ENCODE measurements at regions not wholly inside any gene's neighbourhood (a gene's known extent, or its start where the extent isn't known, plus 50 kb on each side); places are given as distances from the start of the nearest gene placed in this dataset.
A peak's percentile ranks its signal among the peaks of the same experiment; 100 is the strongest.

GRCh38 chr9:135328485-135329417 is 150.8 kb upstream of the PPP1R26 start:
- peak; percentile 53 for DNase-seq

GRCh38 chr9:135329571-135330306 is 149.8 kb upstream of the PPP1R26 start:
- peak; percentile 53 for DNase-seq

DNA sequence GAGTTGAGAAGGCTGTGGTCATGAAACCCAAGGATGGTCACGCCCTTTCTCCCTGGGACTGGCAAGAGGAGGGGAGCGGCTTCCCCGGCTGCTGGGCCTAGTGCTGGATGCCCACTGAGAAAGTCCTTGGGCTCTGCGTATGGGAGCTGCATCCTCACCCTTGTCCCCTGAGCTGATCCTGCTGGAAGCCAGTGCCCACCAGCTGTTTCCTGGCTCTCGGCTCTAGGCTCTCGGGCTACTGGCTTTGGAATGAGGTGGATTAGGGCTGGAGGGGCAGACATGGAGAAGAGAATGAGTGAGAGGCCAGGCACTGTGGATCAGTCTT is 149.3 kb upstream of the PPP1R26 start:
- peak; percentile 22 for DNase-seq

DNA sequence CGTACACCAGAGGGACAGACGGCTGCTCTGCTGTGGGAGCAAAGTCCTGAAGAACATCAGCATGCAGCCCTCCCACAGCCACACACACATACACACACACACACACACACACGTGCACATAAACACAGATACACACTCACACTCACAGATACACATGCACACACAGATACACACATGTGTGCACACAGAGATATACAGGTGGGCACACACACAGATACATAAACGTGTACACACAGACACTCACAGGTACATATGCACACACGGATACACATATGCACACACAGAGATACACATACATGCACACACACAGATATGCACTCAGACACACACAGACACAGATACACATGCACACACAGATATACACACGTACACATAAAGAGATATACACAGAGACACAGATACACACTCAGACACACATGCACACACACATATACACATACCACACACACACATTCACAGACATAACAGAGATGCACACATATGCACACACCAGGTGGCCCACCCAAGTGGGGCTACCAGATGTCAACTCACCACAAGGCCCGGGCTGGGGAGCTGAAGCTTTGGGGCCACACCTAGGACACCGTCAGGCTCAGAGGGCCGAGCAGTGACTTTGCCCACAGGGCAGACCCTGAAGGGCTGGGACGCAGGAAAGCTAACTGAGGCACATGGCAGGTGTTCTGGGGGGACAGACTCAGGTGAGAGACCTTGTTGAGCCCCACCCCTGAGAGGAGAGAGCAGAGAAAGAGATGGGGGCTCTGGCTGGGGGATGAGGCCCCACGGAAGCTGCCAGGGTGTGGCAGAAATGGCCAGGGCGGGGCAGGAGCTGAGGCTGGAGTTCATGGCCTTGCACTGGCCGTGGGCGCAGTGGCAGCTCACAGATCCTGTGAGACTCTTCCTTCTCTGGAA is 148.6 kb upstream of the PPP1R26 start:
- DNase-seq, result peak; percentile 54

DNA sequence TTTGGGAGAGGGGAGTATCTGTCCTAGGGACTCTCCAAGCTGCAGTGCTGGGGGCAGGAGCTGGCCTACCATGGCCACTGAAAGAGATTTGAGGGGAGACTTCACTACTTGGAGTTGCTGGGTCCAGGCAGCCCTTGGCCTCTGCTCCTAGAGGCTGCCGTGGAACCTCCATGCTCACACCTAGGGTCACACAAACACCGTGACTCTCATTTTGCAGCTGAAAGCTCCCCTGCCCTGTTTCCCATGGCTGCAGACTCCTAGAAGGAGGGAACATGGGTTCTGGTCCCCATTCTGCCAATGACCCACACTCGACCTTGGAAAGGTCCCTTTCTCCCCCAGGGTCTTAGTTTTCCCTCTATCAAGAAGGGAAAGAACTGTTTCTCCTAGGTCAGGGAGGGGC is 147.1 kb upstream of the PPP1R26 start:
- DNase-seq, result peak; percentile 12

DNA sequence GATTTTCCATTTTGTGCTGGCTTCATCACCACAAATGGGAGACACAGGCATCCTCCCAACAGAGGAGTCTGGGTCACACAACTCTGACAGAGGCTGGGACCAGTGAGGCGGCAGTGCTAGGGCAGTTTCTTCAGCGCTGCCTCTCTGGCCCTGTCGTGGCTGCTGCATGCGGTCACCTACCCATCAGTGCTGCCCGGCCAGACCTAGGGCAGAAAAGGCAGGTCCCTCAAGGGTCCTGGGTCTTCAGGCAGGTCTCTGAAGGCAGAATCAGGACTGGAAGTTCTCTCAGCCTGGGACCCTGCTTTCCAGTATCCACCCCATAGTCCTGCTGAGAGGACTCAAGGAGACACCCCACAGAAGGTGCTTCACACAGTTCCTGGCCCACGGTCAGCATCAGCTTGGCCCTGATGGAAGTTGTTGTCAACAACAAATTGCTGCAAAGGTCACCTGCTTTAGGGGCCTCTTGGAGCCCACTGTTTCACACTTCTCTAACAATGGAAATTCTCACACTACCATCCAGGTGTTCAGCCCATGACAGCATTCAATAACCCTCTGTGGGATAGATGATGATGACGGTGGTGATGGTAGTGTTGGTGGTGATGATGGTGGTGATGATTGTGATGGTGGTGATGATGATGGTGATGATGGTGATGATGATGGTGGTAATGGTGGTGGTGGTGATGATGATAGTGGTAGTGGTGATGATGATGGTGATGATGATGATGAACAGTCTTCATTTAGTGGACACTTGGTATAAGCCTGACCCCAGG is 146.4 kb upstream of the PPP1R26 start:
- peak; percentile 55 for DNase-seq

DNA sequence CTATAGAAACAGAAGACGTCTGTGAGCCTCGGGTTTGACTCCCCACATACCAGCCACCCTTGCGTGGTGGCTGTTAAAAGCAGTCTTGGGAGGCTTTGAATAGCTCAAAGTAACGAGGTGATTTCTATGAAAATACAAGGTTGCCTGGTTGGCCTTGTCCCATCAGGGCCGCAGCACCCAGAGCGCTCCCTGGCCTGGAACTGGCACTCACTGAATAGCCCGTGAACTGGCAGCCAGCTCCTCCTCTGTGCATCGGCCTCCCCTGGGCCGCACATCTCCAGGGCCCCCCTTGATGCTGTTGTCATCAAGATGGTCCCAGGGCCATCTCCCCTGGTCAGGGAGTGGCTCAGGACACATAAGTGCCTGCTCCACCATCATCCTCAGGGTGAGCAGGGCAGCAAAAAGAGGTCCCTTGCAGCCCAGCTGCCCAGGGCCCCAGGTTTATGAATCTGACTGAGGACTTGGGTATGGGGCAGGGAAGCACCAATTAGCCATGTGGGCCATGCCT is 144.6 kb upstream of the PPP1R26 start:
- DNase-seq, result peak; percentile 14

DNA sequence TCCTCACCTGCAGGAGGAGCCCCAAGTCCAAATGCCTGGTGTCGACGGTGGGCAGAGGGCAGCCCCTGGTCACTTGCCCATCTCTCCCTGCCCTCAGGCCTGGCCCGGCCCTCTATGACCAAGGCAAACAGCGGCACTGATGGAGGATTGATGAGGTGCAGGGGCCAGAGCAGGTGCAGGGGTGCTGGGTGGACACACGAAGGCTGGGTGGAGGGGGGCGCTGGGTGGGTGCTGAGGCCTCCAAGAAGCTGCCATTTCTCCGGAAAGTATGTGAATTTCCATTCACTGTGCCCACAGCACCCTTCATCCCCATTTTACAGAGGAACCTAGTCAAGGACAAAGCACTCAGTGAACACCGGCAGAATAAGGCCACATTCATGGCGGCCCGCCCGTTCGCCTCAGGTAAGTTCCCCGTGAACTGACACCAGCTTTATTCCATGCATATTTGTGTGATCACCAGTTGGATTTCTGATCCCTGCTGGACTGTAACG is 143.8 kb upstream of the PPP1R26 start:
- peak; percentile 33 for DNase-seq

DNA sequence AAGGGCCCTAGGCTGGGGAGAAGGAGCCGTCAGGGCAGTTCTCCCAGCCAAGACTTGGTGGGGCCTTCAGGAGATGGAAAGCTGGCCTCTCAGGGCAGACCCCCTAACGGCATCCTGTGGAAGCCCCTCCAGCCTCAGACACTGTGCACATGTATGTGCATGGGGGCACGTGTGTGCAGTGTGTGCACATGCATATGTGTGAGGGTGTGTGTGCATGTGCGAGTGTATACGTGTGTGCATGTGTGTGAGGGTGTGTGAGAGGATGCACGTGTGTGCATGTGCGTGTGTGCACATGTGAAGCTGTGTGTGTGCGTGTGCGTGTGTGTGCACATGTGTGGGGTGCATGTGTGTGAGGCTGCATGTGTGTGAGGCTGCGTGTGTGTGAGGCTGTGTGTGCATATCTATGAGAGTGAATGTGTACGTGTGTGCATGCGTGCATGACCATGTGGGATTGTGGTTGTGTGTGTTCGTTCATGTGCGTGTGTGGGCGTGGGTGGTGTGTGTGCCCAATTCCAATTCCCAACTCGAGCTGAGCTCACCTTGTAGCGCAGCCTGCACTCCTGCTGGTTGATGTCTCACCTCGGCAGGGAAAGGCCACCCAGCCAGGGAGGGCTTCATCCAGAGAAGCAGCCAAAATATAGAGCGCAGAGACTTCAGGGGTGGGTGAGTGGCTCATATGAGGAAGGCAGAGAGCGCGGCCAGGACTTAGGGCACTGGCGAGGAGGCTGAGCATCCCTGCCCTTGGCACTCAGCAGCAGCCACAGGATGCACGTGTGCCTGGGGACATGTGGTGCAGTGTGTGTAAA is 142.7 kb upstream of the PPP1R26 start:
- peak; percentile 42 for DNase-seq

GRCh38 chr9:135338546-135338945 is 141.0 kb upstream of the PPP1R26 start:
- DNase-seq, result peak; percentile 44

GRCh38 chr9:135339378-135339973 is 140.1 kb upstream of the PPP1R26 start:
- DNase-seq, result peak; percentile 55

GRCh38 chr9:135340143-135340655 is 139.4 kb upstream of the PPP1R26 start:
- peak; percentile 22 for DNase-seq

DNA sequence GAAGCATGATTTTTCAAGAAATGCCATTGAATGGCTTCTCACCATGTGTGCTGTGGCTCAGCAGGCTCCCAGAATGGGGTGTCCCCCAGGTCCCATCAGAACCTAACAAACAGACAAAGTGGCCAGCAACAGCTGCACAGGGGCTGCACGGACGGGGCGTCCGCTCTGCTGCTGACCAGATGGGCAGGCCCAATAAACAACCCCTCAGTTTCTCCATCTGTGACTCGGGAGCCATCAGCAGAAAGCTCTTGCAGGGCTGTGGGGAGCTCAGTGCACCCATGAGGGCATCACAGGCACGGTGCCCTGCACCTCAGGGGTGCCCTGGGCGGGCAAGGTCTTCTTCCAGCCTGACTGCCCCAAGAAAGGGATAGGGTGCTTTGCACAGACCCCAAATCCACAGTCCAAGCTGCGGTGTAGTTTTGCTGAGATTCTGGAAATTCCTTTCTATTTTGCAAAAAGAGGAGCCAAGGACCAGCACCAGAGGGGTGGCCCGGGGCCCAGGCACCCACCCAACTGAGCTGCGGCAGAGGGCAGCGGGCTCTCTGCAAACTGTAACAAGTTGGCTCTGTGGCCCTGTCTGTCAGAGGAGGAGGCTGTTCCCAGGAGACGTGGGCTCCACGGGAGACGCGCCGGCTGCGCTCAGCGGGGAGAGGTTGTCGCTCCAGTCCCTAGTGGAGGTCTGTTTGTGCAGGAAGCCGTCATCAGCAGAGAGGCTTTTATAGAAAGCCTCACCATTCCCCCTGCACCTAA is 138.7 kb upstream of the PPP1R26 start:
- DNase-seq, result peak; percentile 25

DNA sequence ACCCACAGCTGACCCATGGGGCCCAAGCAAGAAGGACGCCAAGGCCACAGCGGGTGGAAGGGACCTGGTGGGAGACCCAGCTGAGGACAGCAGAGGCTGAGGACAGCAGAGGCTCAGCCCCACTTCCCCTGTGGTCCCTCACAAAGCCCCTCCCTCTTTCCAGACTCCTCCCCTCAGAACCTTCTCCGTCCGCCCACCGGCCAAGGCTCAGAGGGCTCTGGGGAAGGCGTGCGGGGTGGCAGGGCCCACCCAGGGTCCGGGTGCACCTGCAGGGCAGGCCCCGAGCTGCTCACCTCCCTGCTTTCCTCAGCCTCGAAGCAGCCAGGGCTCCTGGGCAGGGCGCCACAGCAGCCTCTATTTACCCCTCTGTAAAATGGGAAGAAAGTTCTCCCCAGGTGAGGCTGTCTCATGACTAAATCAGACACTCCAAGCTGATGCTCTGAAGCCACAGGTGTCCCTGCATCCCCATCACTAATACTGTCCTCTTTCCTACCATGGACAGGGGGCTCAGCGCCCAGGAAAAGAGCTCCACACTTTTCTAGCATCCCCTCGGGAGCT is 137.9 kb upstream of the PPP1R26 start:
- DNase-seq, result no peak

GRCh38 chr9:135342206-135343130 is 137.1 kb upstream of the PPP1R26 start:
- no peak for DNase-seq

- DNase-seq, result no peak
Measured at GRCh38 chr9:135343136-135343535, 136.4 kb upstream of the PPP1R26 start.

GRCh38 chr9:135343837-135344522 is 135.6 kb upstream of the PPP1R26 start:
- DNase-seq, result peak; percentile 79

Data from activated effector memory CD4-positive, alpha-beta T cell treated with anti-CD3 and anti-CD28 coated beads, Interleukin-2, amount 50 U/mL, for 16 hours (primary cell).